ENCODE measurements at regions not wholly inside any gene's neighbourhood (a gene's known extent, or its start where the extent isn't known, plus 50 kb on each side); places are given as distances from the start of the nearest gene placed in this dataset.

DNA sequence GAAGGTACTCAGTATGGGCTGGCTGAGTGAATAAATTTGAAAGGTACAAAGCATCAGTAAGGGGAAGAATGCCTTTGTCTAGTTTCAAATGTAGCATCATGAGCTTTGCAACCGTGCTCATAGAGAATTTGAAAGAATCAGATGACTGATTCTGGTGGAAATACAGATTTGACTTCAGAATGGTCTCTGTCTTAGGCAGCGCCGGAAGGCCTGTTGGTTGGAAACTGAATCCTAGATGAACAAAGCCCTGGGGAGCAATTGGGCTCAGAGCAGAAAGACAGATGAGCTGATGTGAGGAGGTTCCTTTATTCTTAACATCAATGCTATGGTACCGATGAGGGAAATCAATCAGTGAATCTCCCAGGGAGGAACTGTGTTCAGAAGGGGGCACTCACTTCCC lies 137.3 kb downstream of the SNAPC1 start:
- H2AFZ ChIP-seq: no peak overlapping the region
- no peak overlapping the region for H3K4me2 ChIP-seq
- no peak overlapping the region for H3K4me3 ChIP-seq
- H3K9me3 ChIP-seq (ENCODE audit: low read depth): no peaks in the 10 kb centered on the region
- H4K20me1 ChIP-seq (ENCODE audit: insufficient read depth, poor library complexity, severe bottlenecking): no peaks in the 10 kb centered on the region
- H3K27ac ChIP-seq: no peak overlapping the region
- H3K79me2 ChIP-seq: no peaks in the 10 kb centered on the region
- no peaks in the 10 kb centered on the region for H3K4me1 ChIP-seq (ENCODE audit: insufficient read depth)
- H3K36me3 ChIP-seq (replicated peaks; ENCODE audit: insufficient read depth, low read depth): no peaks in the 10 kb centered on the region
- no peaks in the 10 kb centered on the region for H3K27me3 ChIP-seq
- TF ChIP-seq EZH2 (IDR thresholded peaks at IDR 0.05; ENCODE audit: borderline replicate concordance) (no peak), EZH2phosphoT487 (IDR thresholded peaks at IDR 0.05; ENCODE audit: low read depth, severe bottlenecking, unreplicated experiment) (no peak)
- TF ChIP-seq, protein P1, sequence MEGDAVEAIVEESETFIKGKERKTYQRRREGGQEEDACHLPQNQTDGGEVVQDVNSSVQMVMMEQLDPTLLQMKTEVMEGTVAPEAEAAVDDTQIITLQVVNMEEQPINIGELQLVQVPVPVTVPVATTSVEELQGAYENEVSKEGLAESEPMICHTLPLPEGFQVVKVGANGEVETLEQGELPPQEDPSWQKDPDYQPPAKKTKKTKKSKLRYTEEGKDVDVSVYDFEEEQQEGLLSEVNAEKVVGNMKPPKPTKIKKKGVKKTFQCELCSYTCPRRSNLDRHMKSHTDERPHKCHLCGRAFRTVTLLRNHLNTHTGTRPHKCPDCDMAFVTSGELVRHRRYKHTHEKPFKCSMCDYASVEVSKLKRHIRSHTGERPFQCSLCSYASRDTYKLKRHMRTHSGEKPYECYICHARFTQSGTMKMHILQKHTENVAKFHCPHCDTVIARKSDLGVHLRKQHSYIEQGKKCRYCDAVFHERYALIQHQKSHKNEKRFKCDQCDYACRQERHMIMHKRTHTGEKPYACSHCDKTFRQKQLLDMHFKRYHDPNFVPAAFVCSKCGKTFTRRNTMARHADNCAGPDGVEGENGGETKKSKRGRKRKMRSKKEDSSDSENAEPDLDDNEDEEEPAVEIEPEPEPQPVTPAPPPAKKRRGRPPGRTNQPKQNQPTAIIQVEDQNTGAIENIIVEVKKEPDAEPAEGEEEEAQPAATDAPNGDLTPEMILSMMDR (IDR thresholded peaks at IDR 0.05; ENCODE audit: poor library complexity): no peak
- WGBS (ENCODE audit: low lambda C conversion rate, missing lambda C conversion rate): 96% methylated on average over 4 of the region's 4 CpGs
- DNase-seq (ENCODE audit: low spot score): no peak
- no peaks in the 10 kb centered on the region for H3K9me2 ChIP-seq (replicated peaks; ENCODE audit: insufficient read depth)

DNA sequence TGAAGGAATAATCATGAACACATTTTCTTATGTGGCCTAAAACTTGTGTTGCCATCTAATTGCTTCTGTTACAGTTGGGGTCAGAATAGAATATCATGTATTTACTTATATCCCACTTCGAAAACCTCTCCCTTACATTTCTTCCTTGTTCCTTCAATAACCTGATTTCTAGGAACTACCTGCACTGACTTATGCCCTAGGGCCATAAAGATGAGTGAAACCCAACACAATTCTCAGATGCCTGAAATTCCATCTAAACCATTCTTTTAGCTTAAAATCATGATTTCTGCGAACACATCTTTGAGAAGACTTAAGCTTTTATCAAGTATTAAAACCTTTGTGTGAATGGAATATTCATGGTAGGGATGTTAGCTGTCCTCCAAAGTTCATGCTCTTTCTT lies 142.7 kb downstream of the SNAPC1 start:
- TF ChIP-seq EZH2 (IDR thresholded peaks at IDR 0.05; ENCODE audit: borderline replicate concordance) (no peak), EZH2phosphoT487 (IDR thresholded peaks at IDR 0.05; ENCODE audit: low read depth, severe bottlenecking, unreplicated experiment) (no peak)
- TF ChIP-seq, protein P1 (IDR thresholded peaks at IDR 0.05; ENCODE audit: poor library complexity): no peak
- Histone ChIP-seq H3K36me3 (replicated peaks; ENCODE audit: insufficient read depth, low read depth) (no peaks in the 10 kb centered on the region), H3K4me3 (no peak overlapping the region), H3K9me2 (replicated peaks; ENCODE audit: insufficient read depth) (no peaks in the 10 kb centered on the region), H3K27me3 (no peaks in the 10 kb centered on the region), H2AFZ (no peak overlapping the region), H3K4me1 (ENCODE audit: insufficient read depth) (no peaks in the 10 kb centered on the region), H4K20me1 (ENCODE audit: insufficient read depth, poor library complexity, severe bottlenecking) (no peaks in the 10 kb centered on the region), H3K4me2 (no peak overlapping the region), H3K9me3 (ENCODE audit: low read depth) (no peaks in the 10 kb centered on the region), H3K79me2 (no peaks in the 10 kb centered on the region), H3K27ac (no peak overlapping the region)
- WGBS (ENCODE audit: low lambda C conversion rate, missing lambda C conversion rate): 61% methylated on average over 2 of the region's 2 CpGs
- no peak for DNase-seq (ENCODE audit: low spot score)

- no peak overlapping the region for H3K4me2 ChIP-seq
- DNase-seq (ENCODE audit: low spot score): no peak
- no peak overlapping the region for H3K4me3 ChIP-seq
- H3K79me2 ChIP-seq: no peaks in the 10 kb centered on the region
- H3K36me3 ChIP-seq (replicated peaks; ENCODE audit: insufficient read depth, low read depth): no peaks in the 10 kb centered on the region
- H3K4me1 ChIP-seq (ENCODE audit: insufficient read depth): no peaks in the 10 kb centered on the region
- 61% methylated on average over 4 of the region's 4 CpGs for WGBS (ENCODE audit: low lambda C conversion rate, missing lambda C conversion rate)
- no peak overlapping the region for H2AFZ ChIP-seq
- no peaks in the 10 kb centered on the region for H3K27me3 ChIP-seq
- H3K27ac ChIP-seq: no peak overlapping the region
- H3K9me2 ChIP-seq (replicated peaks; ENCODE audit: insufficient read depth): no peaks in the 10 kb centered on the region
- H4K20me1 ChIP-seq (ENCODE audit: insufficient read depth, poor library complexity, severe bottlenecking): no peaks in the 10 kb centered on the region
- TF ChIP-seq EZH2 (IDR thresholded peaks at IDR 0.05; ENCODE audit: borderline replicate concordance): no peak
- TF ChIP-seq EZH2phosphoT487 (IDR thresholded peaks at IDR 0.05; ENCODE audit: low read depth, severe bottlenecking, unreplicated experiment): no peak
- TF ChIP-seq, protein P1 (IDR thresholded peaks at IDR 0.05; ENCODE audit: poor library complexity): no peak
- no peaks in the 10 kb centered on the region for H3K9me3 ChIP-seq (ENCODE audit: low read depth)
These were observed 149.4 kb downstream of the SNAPC1 start for GRCh38 chr14:61911574-61911973.

GRCh38 chr14:61918998-61919397 lies 156.8 kb downstream of the SNAPC1 start:
- Histone ChIP-seq H3K79me2 (no peaks in the 10 kb centered on the region), H3K4me1 (ENCODE audit: insufficient read depth) (no peaks in the 10 kb centered on the region), H3K9me3 (ENCODE audit: low read depth) (no peaks in the 10 kb centered on the region), H3K36me3 (replicated peaks; ENCODE audit: insufficient read depth, low read depth) (no peaks in the 10 kb centered on the region), H3K4me3 (no peak overlapping the region), H4K20me1 (ENCODE audit: insufficient read depth, poor library complexity, severe bottlenecking) (no peaks in the 10 kb centered on the region), H3K4me2 (no peak overlapping the region), H3K9me2 (replicated peaks; ENCODE audit: insufficient read depth) (no peaks in the 10 kb centered on the region), H3K27me3 (no peaks in the 10 kb centered on the region), H2AFZ (no peak overlapping the region), H3K27ac (no peak overlapping the region)
- TF ChIP-seq, protein P1 (IDR thresholded peaks at IDR 0.05; ENCODE audit: poor library complexity): no peak
- no peak for TF ChIP-seq EZH2phosphoT487 (IDR thresholded peaks at IDR 0.05; ENCODE audit: low read depth, severe bottlenecking, unreplicated experiment)
- TF ChIP-seq EZH2 (IDR thresholded peaks at IDR 0.05; ENCODE audit: borderline replicate concordance): no peak
- 75% methylated on average over 2 of the region's 2 CpGs for WGBS (ENCODE audit: low lambda C conversion rate, missing lambda C conversion rate)
- no peak for DNase-seq (ENCODE audit: low spot score)

All from hepatocyte (in vitro differentiated cells).